ENCODE measurements at regions not wholly inside any gene's neighbourhood (a gene's known extent, or its start where the extent isn't known, plus 50 kb on each side); places are given as distances from the start of the nearest gene placed in this dataset.

DNA sequence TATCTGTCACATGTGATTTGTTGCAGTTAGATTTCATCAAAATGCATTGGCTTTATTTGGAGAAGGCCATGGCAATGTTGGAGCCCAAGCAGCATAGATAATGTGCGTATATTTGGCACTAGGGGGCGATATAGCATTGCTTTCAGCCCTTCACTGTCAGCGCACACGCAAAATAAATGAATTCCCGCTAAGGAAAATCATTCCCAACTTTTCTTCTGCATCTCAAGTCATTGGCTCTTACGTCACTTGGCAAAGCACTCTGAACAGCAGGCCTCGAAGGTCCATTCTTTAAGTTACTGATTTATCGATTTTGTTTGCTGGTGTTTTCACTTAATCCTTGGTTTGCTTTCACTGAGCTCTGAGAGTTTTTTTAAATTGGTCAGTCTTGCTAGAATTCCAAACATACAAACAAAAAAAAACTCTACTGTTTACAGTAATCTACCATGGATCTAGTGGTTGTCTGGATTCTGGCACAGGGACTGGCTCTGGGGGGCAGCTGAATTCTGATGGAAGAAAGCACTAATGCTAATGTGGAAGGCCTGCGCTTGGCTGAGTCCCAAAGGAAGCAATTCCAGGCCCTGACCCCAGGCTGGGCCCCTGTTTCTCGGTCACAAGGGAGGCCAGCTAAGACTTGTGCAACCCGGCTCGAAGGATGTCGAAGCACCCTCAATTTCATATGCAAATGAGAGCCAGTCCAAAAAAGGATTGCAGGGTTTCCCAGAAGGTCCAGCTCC is 97.7 kb upstream of the IPO5 start:
- TF ChIP-seq CREB1 (IDR thresholded peaks at IDR 0.05) (no peak), CEBPB (IDR thresholded peaks at IDR 0.05; ENCODE audit: low read depth, low read length) (peak; percentile 39; the same call in 1 of the 2 replicates), POLR2A (IDR thresholded peaks at IDR 0.05; ENCODE audit: control extremely low read depth in 1 of 2, low read depth in 2 of 2, low read length in 2 of 2) (no peak)
- TF ChIP-seq, protein P1, sequence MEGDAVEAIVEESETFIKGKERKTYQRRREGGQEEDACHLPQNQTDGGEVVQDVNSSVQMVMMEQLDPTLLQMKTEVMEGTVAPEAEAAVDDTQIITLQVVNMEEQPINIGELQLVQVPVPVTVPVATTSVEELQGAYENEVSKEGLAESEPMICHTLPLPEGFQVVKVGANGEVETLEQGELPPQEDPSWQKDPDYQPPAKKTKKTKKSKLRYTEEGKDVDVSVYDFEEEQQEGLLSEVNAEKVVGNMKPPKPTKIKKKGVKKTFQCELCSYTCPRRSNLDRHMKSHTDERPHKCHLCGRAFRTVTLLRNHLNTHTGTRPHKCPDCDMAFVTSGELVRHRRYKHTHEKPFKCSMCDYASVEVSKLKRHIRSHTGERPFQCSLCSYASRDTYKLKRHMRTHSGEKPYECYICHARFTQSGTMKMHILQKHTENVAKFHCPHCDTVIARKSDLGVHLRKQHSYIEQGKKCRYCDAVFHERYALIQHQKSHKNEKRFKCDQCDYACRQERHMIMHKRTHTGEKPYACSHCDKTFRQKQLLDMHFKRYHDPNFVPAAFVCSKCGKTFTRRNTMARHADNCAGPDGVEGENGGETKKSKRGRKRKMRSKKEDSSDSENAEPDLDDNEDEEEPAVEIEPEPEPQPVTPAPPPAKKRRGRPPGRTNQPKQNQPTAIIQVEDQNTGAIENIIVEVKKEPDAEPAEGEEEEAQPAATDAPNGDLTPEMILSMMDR (IDR thresholded peaks at IDR 0.05; ENCODE audit: control extremely low read depth in 1 of 3, insufficient read depth in 1 of 3, low read depth in 1 of 3, low read length in 3 of 3), result peak; percentile 38 to 82 (median 81)
